ENCODE measurements at regions not wholly inside any gene's neighbourhood (a gene's known extent, or its start where the extent isn't known, plus 50 kb on each side); places are given as distances from the start of the nearest gene placed in this dataset.

- H3K4me1 ChIP-seq (ENCODE audit: low read length): no peaks in the 10 kb centered on the region
- no peak overlapping the region for H3K4me2 ChIP-seq (ENCODE audit: low read length)
- H3K27ac ChIP-seq (ENCODE audit: low read length): no peak overlapping the region
- no peak overlapping the region for H3K4me3 ChIP-seq (ENCODE audit: low read length)
- H3K79me2 ChIP-seq (ENCODE audit: low read length): no peaks in the 10 kb centered on the region
- H3K9ac ChIP-seq (ENCODE audit: low read length): no peak overlapping the region
- no peaks in the 10 kb centered on the region for H3K36me3 ChIP-seq (replicated peaks; ENCODE audit: low read depth, low read length)
- H3K27me3 ChIP-seq (ENCODE audit: low read depth, low read length): no peaks in the 10 kb centered on the region
- no peaks in the 10 kb centered on the region for H3K9me3 ChIP-seq (ENCODE audit: insufficient read depth, low read length)
- no peak for TF ChIP-seq EZH2phosphoT487 (IDR thresholded peaks at IDR 0.05; ENCODE audit: low read depth)
- TF ChIP-seq, protein P1, sequence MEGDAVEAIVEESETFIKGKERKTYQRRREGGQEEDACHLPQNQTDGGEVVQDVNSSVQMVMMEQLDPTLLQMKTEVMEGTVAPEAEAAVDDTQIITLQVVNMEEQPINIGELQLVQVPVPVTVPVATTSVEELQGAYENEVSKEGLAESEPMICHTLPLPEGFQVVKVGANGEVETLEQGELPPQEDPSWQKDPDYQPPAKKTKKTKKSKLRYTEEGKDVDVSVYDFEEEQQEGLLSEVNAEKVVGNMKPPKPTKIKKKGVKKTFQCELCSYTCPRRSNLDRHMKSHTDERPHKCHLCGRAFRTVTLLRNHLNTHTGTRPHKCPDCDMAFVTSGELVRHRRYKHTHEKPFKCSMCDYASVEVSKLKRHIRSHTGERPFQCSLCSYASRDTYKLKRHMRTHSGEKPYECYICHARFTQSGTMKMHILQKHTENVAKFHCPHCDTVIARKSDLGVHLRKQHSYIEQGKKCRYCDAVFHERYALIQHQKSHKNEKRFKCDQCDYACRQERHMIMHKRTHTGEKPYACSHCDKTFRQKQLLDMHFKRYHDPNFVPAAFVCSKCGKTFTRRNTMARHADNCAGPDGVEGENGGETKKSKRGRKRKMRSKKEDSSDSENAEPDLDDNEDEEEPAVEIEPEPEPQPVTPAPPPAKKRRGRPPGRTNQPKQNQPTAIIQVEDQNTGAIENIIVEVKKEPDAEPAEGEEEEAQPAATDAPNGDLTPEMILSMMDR (IDR thresholded peaks at IDR 0.05; ENCODE audit: low read depth, low read length): no peak
- H2AFZ ChIP-seq (ENCODE audit: low read depth, low read length): no peak overlapping the region
- H4K20me1 ChIP-seq (ENCODE audit: insufficient read depth, low read length): no peaks in the 10 kb centered on the region
Measured at GRCh38 chr3:165476399-165477060, 280.3 kb upstream of the SLITRK3 start.

DNA sequence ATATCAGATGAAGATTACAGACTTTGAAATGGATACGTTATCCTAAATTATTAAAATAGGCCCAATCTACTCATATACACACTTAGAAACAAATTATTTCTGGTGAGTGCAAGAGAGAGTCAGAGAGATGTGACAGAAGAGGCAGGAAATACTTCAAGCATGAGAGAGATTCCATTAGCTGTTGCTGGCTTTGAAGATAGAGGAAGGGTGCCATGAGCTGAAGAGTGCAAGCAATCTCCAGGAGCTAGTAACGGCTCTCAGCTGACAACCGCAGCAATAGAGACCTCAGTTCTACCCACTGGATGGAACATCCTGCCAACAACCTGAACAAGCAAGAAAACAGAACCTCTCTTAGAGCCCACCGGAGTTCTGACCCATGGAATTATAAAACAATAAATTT, 270.7 kb upstream of the SLITRK3 start:
- no peaks in the 10 kb centered on the region for H3K9me3 ChIP-seq (ENCODE audit: insufficient read depth, low read length)

GRCh38 chr3:165464736-165465135, 268.6 kb upstream of the SLITRK3 start:
- Histone ChIP-seq H3K9me3 (ENCODE audit: insufficient read depth, low read length) (no peaks in the 10 kb centered on the region), H3K9ac (ENCODE audit: low read length) (no peak overlapping the region), H3K27me3 (ENCODE audit: low read depth, low read length) (no peaks in the 10 kb centered on the region), H3K79me2 (ENCODE audit: low read length) (no peaks in the 10 kb centered on the region), H3K36me3 (replicated peaks; ENCODE audit: low read depth, low read length) (no peaks in the 10 kb centered on the region), H3K4me2 (ENCODE audit: low read length) (no peak overlapping the region), H3K27ac (ENCODE audit: low read length) (no peak overlapping the region), H3K4me3 (ENCODE audit: low read length) (no peak overlapping the region), H2AFZ (ENCODE audit: low read depth, low read length) (no peak overlapping the region), H4K20me1 (ENCODE audit: insufficient read depth, low read length) (no peaks in the 10 kb centered on the region), H3K4me1 (ENCODE audit: low read length) (no peaks in the 10 kb centered on the region)
- TF ChIP-seq EZH2phosphoT487 (IDR thresholded peaks at IDR 0.05; ENCODE audit: low read depth): no peak
- TF ChIP-seq, protein P1 (IDR thresholded peaks at IDR 0.05; ENCODE audit: low read depth, low read length): no peak

More for the DNA sequence above, 270.7 kb upstream of the SLITRK3 start:
- H3K79me2 ChIP-seq (ENCODE audit: low read length): no peaks in the 10 kb centered on the region
- H3K4me3 ChIP-seq (ENCODE audit: low read length): no peak overlapping the region
- H3K27me3 ChIP-seq (ENCODE audit: low read depth, low read length): no peaks in the 10 kb centered on the region
- H3K27ac ChIP-seq (ENCODE audit: low read length): no peak overlapping the region
- no peak overlapping the region for H2AFZ ChIP-seq (ENCODE audit: low read depth, low read length)
- no peak for TF ChIP-seq EZH2phosphoT487 (IDR thresholded peaks at IDR 0.05; ENCODE audit: low read depth)
- TF ChIP-seq, protein P1 (IDR thresholded peaks at IDR 0.05; ENCODE audit: low read depth, low read length): no peak
- H3K36me3 ChIP-seq (replicated peaks; ENCODE audit: low read depth, low read length): no peaks in the 10 kb centered on the region
- H3K4me2 ChIP-seq (ENCODE audit: low read length): no peak overlapping the region
- H3K4me1 ChIP-seq (ENCODE audit: low read length): no peaks in the 10 kb centered on the region
- H3K9ac ChIP-seq (ENCODE audit: low read length): no peak overlapping the region
- H4K20me1 ChIP-seq (ENCODE audit: insufficient read depth, low read length): no peaks in the 10 kb centered on the region

DNA sequence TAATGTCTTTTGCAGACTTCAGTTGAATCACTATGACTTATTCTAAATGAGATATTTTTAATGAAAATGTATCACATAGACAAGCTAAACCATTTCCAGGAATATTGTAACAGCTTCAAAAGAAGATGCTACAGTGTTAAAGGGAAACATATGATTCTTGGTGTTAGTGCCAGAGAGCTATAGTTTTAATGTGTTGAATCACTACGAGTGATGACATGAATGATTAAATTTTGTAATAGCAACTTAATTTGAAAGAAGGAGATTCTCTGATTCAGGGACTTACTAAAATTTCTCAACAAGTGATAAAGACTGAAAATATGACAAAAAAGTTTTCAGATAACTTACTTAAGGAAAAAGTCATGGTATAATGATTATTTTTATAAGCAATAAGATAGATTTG, 267.3 kb upstream of the SLITRK3 start:
- Histone ChIP-seq H3K9me3 (ENCODE audit: insufficient read depth, low read length) (no peaks in the 10 kb centered on the region), H3K4me3 (ENCODE audit: low read length) (no peak overlapping the region), H3K27ac (ENCODE audit: low read length) (no peak overlapping the region), H3K9ac (ENCODE audit: low read length) (no peak overlapping the region), H3K4me2 (ENCODE audit: low read length) (no peak overlapping the region), H3K79me2 (ENCODE audit: low read length) (no peaks in the 10 kb centered on the region), H3K27me3 (ENCODE audit: low read depth, low read length) (no peaks in the 10 kb centered on the region), H2AFZ (ENCODE audit: low read depth, low read length) (no peak overlapping the region), H4K20me1 (ENCODE audit: insufficient read depth, low read length) (no peaks in the 10 kb centered on the region), H3K4me1 (ENCODE audit: low read length) (no peaks in the 10 kb centered on the region), H3K36me3 (replicated peaks; ENCODE audit: low read depth, low read length) (no peaks in the 10 kb centered on the region)
- TF ChIP-seq, protein P1 (IDR thresholded peaks at IDR 0.05; ENCODE audit: low read depth, low read length): no peak
- TF ChIP-seq EZH2phosphoT487 (IDR thresholded peaks at IDR 0.05; ENCODE audit: low read depth): no peak

All from OCI-LY3 (cell line).